ENCODE measurements at regions not wholly inside any gene's neighbourhood (a gene's known extent, or its start where the extent isn't known, plus 50 kb on each side); places are given as distances from the start of the nearest gene placed in this dataset.
"Not testable (repeated sequence)": the region's sequence is repeated elsewhere in the genome, so short reads cannot be mapped to it uniquely, and the experiment has no call there.

GRCh38 chr14:46433381-46433780, 218.2 kb downstream of the RPL10L start:
- DNase-seq (ENCODE audit: low read depth), result no peak

- DNase-seq (ENCODE audit: low read depth), result no peak
Measured at GRCh38 chr14:46432516-46432915, 219.1 kb downstream of the RPL10L start.

GRCh38 chr14:46417066-46417465, 234.5 kb downstream of the RPL10L start:
- DNase-seq (ENCODE audit: low read depth), result no peak

GRCh38 chr14:46404865-46405811, 246.4 kb downstream of the RPL10L start:
- DNase-seq (ENCODE audit: low read depth), result no peak

GRCh38 chr14:46402001-46402690, 249.4 kb downstream of the RPL10L start:
- DNase-seq (ENCODE audit: low read depth), result not testable (repeated sequence)

GRCh38 chr14:46401066-46401465, 250.5 kb downstream of the RPL10L start:
- no peak for DNase-seq (ENCODE audit: low read depth)

- no peak for DNase-seq (ENCODE audit: low read depth)
Measured at GRCh38 chr14:46399049-46399448, 252.5 kb downstream of the RPL10L start.

- DNase-seq (ENCODE audit: low read depth), result no peak
Measured at GRCh38 chr14:46384611-46385010, 267.0 kb downstream of the RPL10L start.

- no peak for DNase-seq (ENCODE audit: low read depth)
Measured at GRCh38 chr14:46381674-46382073, 269.9 kb downstream of the RPL10L start.

- DNase-seq (ENCODE audit: low read depth), result no peak
Measured at GRCh38 chr14:46378248-46378647, 273.3 kb downstream of the RPL10L start.

GRCh38 chr14:46377305-46377704, 274.3 kb downstream of the RPL10L start:
- DNase-seq (ENCODE audit: low read depth), result no peak

- no peak for DNase-seq (ENCODE audit: low read depth)
Measured at GRCh38 chr14:46369391-46369790, 282.2 kb downstream of the RPL10L start.

GRCh38 chr14:46368275-46368674, 283.3 kb downstream of the RPL10L start:
- DNase-seq (ENCODE audit: low read depth), result no peak

- DNase-seq (ENCODE audit: low read depth), result no peak
Measured at GRCh38 chr14:46352844-46353243, 298.7 kb downstream of the RPL10L start.

- peak; percentile 16 for DNase-seq (ENCODE audit: low read depth)
Measured at GRCh38 chr14:46344327-46344937, 307.1 kb downstream of the RPL10L start.

GRCh38 chr14:46325777-46326176, 325.8 kb downstream of the RPL10L start:
- no peak for DNase-seq (ENCODE audit: low read depth)

- no peak for DNase-seq (ENCODE audit: low read depth)
Measured at GRCh38 chr14:46325157-46325556, 326.4 kb downstream of the RPL10L start.

- DNase-seq (ENCODE audit: low read depth), result no peak
Measured at GRCh38 chr14:46323404-46323762, 328.2 kb downstream of the RPL10L start.

GRCh38 chr14:46322730-46323403, 328.7 kb downstream of the RPL10L start:
- no peak for DNase-seq (ENCODE audit: low read depth)

- DNase-seq (ENCODE audit: low read depth), result no peak
Measured at GRCh38 chr14:46322076-46322475, 329.5 kb downstream of the RPL10L start.

GRCh38 chr14:46306267-46306666, 345.3 kb downstream of the RPL10L start:
- no peak for DNase-seq (ENCODE audit: low read depth)

GRCh38 chr14:46300765-46301164, 350.8 kb downstream of the RPL10L start:
- no peak for DNase-seq (ENCODE audit: low read depth)

Measured in iris pigment epithelial cell (primary cell).